Stimulated activated CD4-positive, alpha-beta T cell treated with anti-CD3 and anti-CD28 coated beads, Interleukin-12 subunit alpha, Interleukin-12 subunit beta, amount 100 ng/mL, for 24 hours (primary cell): ENCODE measurements at regions not wholly inside any gene's neighbourhood (a gene's known extent, or its start where the extent isn't known, plus 50 kb on each side); places are given as distances from the start of the nearest gene placed in this dataset.
"Not testable (repeated sequence)": the region's sequence is repeated elsewhere in the genome, so short reads cannot be mapped to it uniquely, and the experiment has no call there.

ENCODE experiments used
- DNase-seq, 2 experiments: peaks; one replicate each; pipeline ENCODE4 v3.0.0-alpha.2; 2020; ENCODE audit warnings: low read depth in 2 of 2

- DNase-seq, result not testable (repeated sequence)
Measured at GRCh38 chr2:242107065-242107464, 237.5 kb downstream of the RTP5 start.

GRCh38 chr2:242108797-242109500 lies 239.4 kb downstream of the RTP5 start:
- DNase-seq, result not testable (repeated sequence)

- DNase-seq, result not testable (repeated sequence)
Measured at GRCh38 chr2:242109819-242110218, 240.3 kb downstream of the RTP5 start.

- DNase-seq, result not testable (repeated sequence)
Measured at GRCh38 chr2:242111954-242112353, 242.4 kb downstream of the RTP5 start.

GRCh38 chr2:242113492-242113891 lies 244.0 kb downstream of the RTP5 start:
- not testable (repeated sequence) for DNase-seq

GRCh38 chr2:242116676-242117075 lies 247.1 kb downstream of the RTP5 start:
- not testable (repeated sequence) for DNase-seq

GRCh38 chr2:242117305-242117704 lies 247.8 kb downstream of the RTP5 start:
- DNase-seq, result not testable (repeated sequence)

GRCh38 chr2:242119682-242120081 lies 250.2 kb downstream of the RTP5 start:
- not testable (repeated sequence) for DNase-seq

GRCh38 chr2:242130682-242131081 lies 261.2 kb downstream of the RTP5 start:
- DNase-seq, result not testable (repeated sequence)

- DNase-seq, result not testable (repeated sequence)
Measured at GRCh38 chr2:242159921-242160320, 290.4 kb downstream of the RTP5 start.

- not testable (repeated sequence) for DNase-seq
Measured at GRCh38 chr2:242165115-242165514, 295.6 kb downstream of the RTP5 start.

- not testable (repeated sequence) for DNase-seq
Measured at GRCh38 chr2:242171290-242171689, 301.8 kb downstream of the RTP5 start.
